IMR-90 (cell line): ENCODE measurements at regions not wholly inside any gene's neighbourhood (a gene's known extent, or its start where the extent isn't known, plus 50 kb on each side); places are given as distances from the start of the nearest gene placed in this dataset.

Source experiments
- ATAC-seq: fragments of 200-7000 bp; cut with Tn5 transposase; 2 replicates; pipeline ENCODE4 v1.9.1; 2020; ENCODE audit warnings: low read depth, mild to moderate bottlenecking, moderate library complexity
- BruUV-seq: library from RNA; stranded (reverse); fragments of 400-500 nt; replicated peaks from 2 replicates; lab custom pipeline; 2021; lab: Mats Ljungman, UMichigan
- CTCF ChIA-PET: fragments of 300-600 bp; formaldehyde crosslinking; extraction: SDS; loops from one replicate; lab custom pipeline; 2021; ENCODE audit warnings: antibody characterized with exemption; lab: Yijun Ruan, JAX
- POLR2A ChIA-PET: fragments of 300-600 bp; sonication (Branson Sonifier 250); formaldehyde crosslinking; loops from one replicate; lab custom pipeline; 2022; ENCODE audit warnings: antibody characterized with exemption; ENCODE audit not compliant: unreplicated experiment; lab: Charles Lee
- DNase-seq: peaks from one replicate; pipeline ENCODE4 v3.0.0; 2013
- H2AFZ ChIP-seq: replicated peaks from 2 replicates; pipeline ENCODE3; 2013; ENCODE audit warnings: low read length, mild to moderate bottlenecking; ENCODE audit not compliant: poor library complexity
- H2AK5ac ChIP-seq: 2 replicates; pipeline ENCODE4 v1.6.1; 2013; ENCODE audit warnings: low read depth, low read length, inconsistent platforms
- H2AK9ac ChIP-seq: replicated peaks from 2 replicates; pipeline ENCODE3; 2013; ENCODE audit warnings: mild to moderate bottlenecking, low read depth, low read length, moderate library complexity; ENCODE audit not compliant: poor library complexity
- H2BK120ac ChIP-seq: 2 replicates; pipeline ENCODE4 v1.6.1; 2013; ENCODE audit warnings: low read depth, low read length, inconsistent platforms
- H2BK15ac ChIP-seq: 3 replicates; pipeline ENCODE4 v1.6.1; 2013; ENCODE audit warnings: low read depth, low read length, inconsistent platforms
- H2BK20ac ChIP-seq: 2 replicates; pipeline ENCODE4 v1.6.1; 2013; ENCODE audit warnings: low read depth, mild to moderate bottlenecking, inconsistent platforms, low read length, moderate library complexity
- H2BK5ac ChIP-seq: 2 replicates; pipeline ENCODE4 v1.6.1; 2013; ENCODE audit warnings: mild to moderate bottlenecking, low read depth, low read length, inconsistent platforms; ENCODE audit not compliant: poor library complexity, severe bottlenecking
- H3K14ac ChIP-seq: replicated peaks from 2 replicates; pipeline ENCODE4 v1.6.1; 2013; ENCODE audit warnings: low read depth, low read length, inconsistent platforms
- H3K18ac ChIP-seq: 2 replicates; pipeline ENCODE4 v1.6.1; 2013; ENCODE audit warnings: low read depth, low read length, control low read depth
- H3K23ac ChIP-seq: 2 replicates; pipeline ENCODE4 v1.6.1; 2013; ENCODE audit warnings: low read depth, low read length, inconsistent platforms
- H3K27ac ChIP-seq: 2 replicates; pipeline ENCODE4 v1.5.1; 2013; ENCODE audit warnings: mild to moderate bottlenecking, control low read depth, low read length; ENCODE audit not compliant: insufficient read depth
- H3K27me3 ChIP-seq: 2 replicates; pipeline ENCODE4 v1.6.1; 2013; ENCODE audit warnings: low read length; ENCODE audit not compliant: control insufficient read depth, insufficient read depth
- H3K36me3 ChIP-seq: 2 replicates; pipeline ENCODE4 v1.6.1; 2013; ENCODE audit warnings: low read length, mixed read lengths; ENCODE audit not compliant: control insufficient read depth, insufficient read depth
- H3K4ac ChIP-seq: 2 replicates; pipeline ENCODE4 v1.6.1; 2013; ENCODE audit warnings: low read depth, low read length, inconsistent platforms
- H3K4me1 ChIP-seq: 2 replicates; pipeline ENCODE4 v1.6.1; 2013; ENCODE audit warnings: low read length, mixed read lengths; ENCODE audit not compliant: control insufficient read depth, insufficient read depth
- H3K4me2 ChIP-seq: 2 replicates; pipeline ENCODE4 v1.6.1; 2013; ENCODE audit warnings: low read depth, mild to moderate bottlenecking, control low read depth, low read length, moderate library complexity
- H3K4me3 ChIP-seq: 2 replicates; pipeline ENCODE4 v1.5.1; 2013; ENCODE audit warnings: low read depth, mild to moderate bottlenecking, control low read depth, low read length, moderate library complexity; ENCODE audit not compliant: insufficient read depth
- H3K56ac ChIP-seq: 2 replicates; pipeline ENCODE4 v1.6.1; 2013; ENCODE audit warnings: low read length, inconsistent platforms; ENCODE audit not compliant: insufficient read depth; ENCODE audit errors: extremely low read depth
- H3K79me1 ChIP-seq, 2 experiments: 2 replicates each; pipeline ENCODE4 v1.6.1; 2013; ENCODE audit warnings: low read length in 2 of 2, inconsistent platforms in 1 of 2, low read depth in 1 of 2
- H3K9ac ChIP-seq: 2 replicates; pipeline ENCODE4 v1.6.1; 2013; ENCODE audit warnings: low read depth, low read length, control low read depth
- H3K9me1 ChIP-seq: 2 replicates; pipeline ENCODE4 v1.6.1; 2013; ENCODE audit warnings: low read length, inconsistent platforms; ENCODE audit not compliant: insufficient read depth
- H3K9me3 ChIP-seq: 2 replicates; pipeline ENCODE4 v1.6.1; 2013; ENCODE audit warnings: low read length; ENCODE audit not compliant: control insufficient read depth, insufficient read depth
- H4K20me1 ChIP-seq: 2 replicates; pipeline ENCODE4 v1.6.1; 2013; ENCODE audit warnings: low read length, inconsistent platforms; ENCODE audit not compliant: insufficient read depth
- H4K5ac ChIP-seq: 2 replicates; pipeline ENCODE4 v1.6.1; 2013; ENCODE audit warnings: mild to moderate bottlenecking, low read depth, low read length, control low read depth
- H4K8ac ChIP-seq, 2 experiments: 2 replicates each; pipeline ENCODE4 v1.6.1; 2013; ENCODE audit warnings: low read depth in 2 of 2, low read length in 2 of 2, control low read depth in 1 of 2, inconsistent platforms in 1 of 2
- H4K91ac ChIP-seq: 2 replicates; pipeline ENCODE4 v1.6.1; 2013; ENCODE audit warnings: low read depth, low read length, inconsistent platforms; ENCODE audit not compliant: insufficient read depth
- MAZ ChIP-seq: IDR thresholded peaks from 2 replicates; pipeline ENCODE4 v1.6.1; 2012; ENCODE audit warnings: low read depth, mild to moderate bottlenecking, low read length, improper control_type of control experiment, moderate library complexity, borderline replicate concordance
- NFE2L2 ChIP-seq: fragments of 150-350 bp; IDR thresholded peaks from 2 replicates; pipeline ENCODE4 v1.6.1; 2016; ENCODE audit warnings: low read depth, mild to moderate bottlenecking, low read length
- POLR2A ChIP-seq: IDR thresholded peaks from 2 replicates; pipeline ENCODE4 v1.6.1; 2012; ENCODE audit warnings: mild to moderate bottlenecking, low read depth, low read length
- RAD21 ChIP-seq: IDR thresholded peaks from 2 replicates; pipeline ENCODE4 v1.6.1; 2012; ENCODE audit warnings: low read length, improper control_type of control experiment
- RFX5 ChIP-seq: IDR thresholded peaks from 2 replicates; pipeline ENCODE4 v1.8.0; 2012; ENCODE audit warnings: low read depth, mild to moderate bottlenecking, low read length, moderate library complexity
- WGBS, 2 experiments: methylation state at CpG; one replicate each; pipeline versions ENCODE4 v1.1.5 to v1.1.7; 2013; ENCODE audit warnings: missing lambda C conversion rate in 2 of 2; ENCODE audit not compliant: insufficient read length in 1 of 2; ENCODE audit errors: extremely low coverage in 2 of 2; 5-methylcytosine and 5-hydroxymethylcytosine counted together
- dilution Hi-C: fragments of 300-500 bp; cut with HindIII; formaldehyde crosslinking; loops from one replicate; pipeline ENCODE4 v1.14.3; 2018; ENCODE audit warnings: low sequenced_read_pairs; ENCODE audit not compliant: unreplicated experiment
- in situ Hi-C: fragments of 300-500 bp; cut with MboI; formaldehyde crosslinking; loops from 3 replicates; pipeline ENCODE4 v1.14.3; 2019; ENCODE audit warnings: low sequenced_read_pairs, inconsistent platforms, mixed read lengths
- intact Hi-C: fragments of 100-400 bp; cut with micrococcal nuclease; formaldehyde crosslinking; loops from 2 replicates; pipeline ENCODE4 v1.10.0; 2022

GRCh38 chr1:30527511-30528140 lies 195.8 kb downstream of the MATN1 start:
- no peak for ATAC-seq
- H2BK15ac ChIP-seq, result no peak overlapping the region
- ChIA-PET POLR2A (no interaction called here), CTCF (no interaction called here)
- in situ Hi-C loops (no loop called here), dilution Hi-C loops (no loop called here), intact Hi-C loops (no loop called here)
- H2BK5ac ChIP-seq, result no peak overlapping the region
- H3K9me3 ChIP-seq, result no peaks in the 10 kb centered on the region
- no peak overlapping the region for H3K4me3 ChIP-seq
- no peak overlapping the region for H2AK9ac ChIP-seq
- no peak overlapping the region for H4K8ac ChIP-seq
- no peak overlapping the region for H4K91ac ChIP-seq
- no peak overlapping the region for H4K5ac ChIP-seq
- H3K9ac ChIP-seq, result no peak overlapping the region
- no peaks in the 10 kb centered on the region; the same call in 1 of the 2 replicates for H3K27me3 ChIP-seq
- no peaks in the 10 kb centered on the region for H3K36me3 ChIP-seq
- no peak overlapping the region for H2BK120ac ChIP-seq
- no peak overlapping the region for H3K27ac ChIP-seq
- H3K4ac ChIP-seq, result no peak overlapping the region
- H3K14ac ChIP-seq, result no peak overlapping the region
- no TSS peak for BruUV-seq
- H3K18ac ChIP-seq, result no peak overlapping the region
- H3K9me1 ChIP-seq, result no peaks in the 10 kb centered on the region
- no peaks in the 10 kb centered on the region for H3K79me1 ChIP-seq
- no peak overlapping the region for H2BK20ac ChIP-seq
- no peak for DNase-seq
- no peak overlapping the region for H3K4me2 ChIP-seq
- H3K23ac ChIP-seq, result no peak overlapping the region
- WGBS, 2 experiments, result 52% methylated on average over 4 of the region's 13 CpGs; no CpG with 5 or more reads in 1 of the 2 experiments
- TF ChIP-seq RFX5 (no peak), NFE2L2 (0 out of 2 replicates have a peak, but pooled peaks have one; percentile 8), RAD21 (no peak), POLR2A (no peak), MAZ (no peak)
- no peaks in the 10 kb centered on the region for H3K4me1 ChIP-seq
- peak overlapping the region; percentile 43 for H2AFZ ChIP-seq
- H3K56ac ChIP-seq, result no peak overlapping the region
- H4K20me1 ChIP-seq, result no peaks in the 10 kb centered on the region; the same call in 1 of the 2 replicates
- H2AK5ac ChIP-seq, result no peak overlapping the region
